HUDEP-2 (cell line): ENCODE measurements at regions not wholly inside any gene's neighbourhood (a gene's known extent, or its start where the extent isn't known, plus 50 kb on each side); places are given as distances from the start of the nearest gene placed in this dataset.
"Not testable (repeated sequence)": the region's sequence is repeated elsewhere in the genome, so short reads cannot be mapped to it uniquely, and the experiment has no call there.

Source experiments
- DNase-seq, 76 experiments: peaks; one replicate each; lab custom pipeline; 2025; ENCODE audit not compliant: unreplicated experiment in 76 of 76; lab: John Stamatoyannopoulos, UW

DNA sequence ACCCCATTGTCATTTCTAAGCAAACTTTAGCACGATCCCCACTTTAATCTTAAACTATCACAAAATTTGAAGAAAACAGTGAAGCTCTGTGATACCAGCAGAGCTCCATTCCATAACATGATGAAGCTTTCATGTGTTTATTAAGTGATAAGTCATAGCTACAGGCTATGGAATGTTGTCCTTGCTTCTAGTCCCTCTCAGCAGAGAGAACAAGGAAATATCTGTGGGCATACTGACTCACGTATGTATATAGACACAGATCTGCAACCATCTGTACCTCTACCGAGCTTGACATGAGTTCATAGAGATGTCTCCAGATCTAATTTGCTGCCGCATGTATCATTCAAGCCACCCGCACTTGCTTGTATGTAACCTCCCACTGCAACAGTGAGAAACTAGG is 588.9 kb downstream of the ETS1 start:
- no peak for DNase-seq

DNA sequence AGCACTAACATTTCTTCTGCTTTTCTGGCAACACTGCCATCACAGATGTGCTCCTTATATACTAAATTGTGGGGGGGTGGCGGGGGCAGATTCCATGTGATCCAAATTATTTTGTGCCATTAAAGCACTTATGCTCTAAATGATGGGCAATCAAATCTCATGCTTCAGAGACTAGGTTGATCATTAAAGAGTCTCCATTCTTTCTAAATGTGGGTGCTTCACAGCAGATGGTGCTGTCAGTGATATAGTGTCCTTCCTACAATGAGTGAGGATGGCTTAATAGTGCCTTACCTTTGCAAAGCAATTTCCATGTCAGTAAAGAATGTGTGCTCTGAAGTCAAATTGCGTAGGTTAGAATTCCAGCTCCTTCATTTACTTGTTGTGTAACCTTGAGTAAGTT is 589.8 kb downstream of the ETS1 start:
- DNase-seq: no peak

DNA sequence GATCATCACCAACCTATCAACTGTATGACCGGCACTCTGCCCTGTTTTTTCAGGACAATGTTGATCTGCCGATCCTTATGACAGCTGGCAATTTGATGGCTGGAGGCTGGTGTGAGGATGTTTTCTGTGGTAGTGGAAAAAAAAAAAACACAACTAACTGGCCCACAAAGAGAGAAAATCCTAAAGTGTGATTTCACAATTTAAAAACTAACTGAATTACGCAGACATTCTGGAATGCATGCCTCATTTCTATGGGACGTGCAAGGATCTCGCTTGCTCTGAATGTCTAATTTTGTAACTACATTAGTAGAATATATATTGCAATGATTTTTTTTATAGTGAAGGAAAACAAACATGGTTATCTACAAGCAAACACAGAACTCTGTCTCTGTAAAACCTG is 590.5 kb downstream of the ETS1 start:
- no peak for DNase-seq

DNA sequence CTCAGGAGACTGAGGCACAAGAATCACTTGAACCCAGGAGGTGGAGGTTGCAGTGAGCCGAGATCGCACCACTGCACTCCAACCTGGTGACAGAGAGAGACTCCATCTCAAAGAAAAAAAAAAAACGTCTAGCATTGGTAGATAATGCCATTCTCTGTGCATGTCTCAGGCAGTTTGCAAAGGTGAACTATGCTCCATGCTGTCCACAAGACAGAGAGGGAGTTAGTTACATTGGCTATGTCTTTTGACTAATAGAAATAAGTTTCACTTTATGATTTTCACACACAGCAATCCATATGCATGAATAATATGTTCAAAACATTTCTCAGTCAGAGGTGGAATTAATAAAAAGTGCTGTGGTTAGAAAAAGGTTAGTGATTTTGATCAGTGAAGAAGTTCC is 591.4 kb downstream of the ETS1 start:
- no peak for DNase-seq

DNA sequence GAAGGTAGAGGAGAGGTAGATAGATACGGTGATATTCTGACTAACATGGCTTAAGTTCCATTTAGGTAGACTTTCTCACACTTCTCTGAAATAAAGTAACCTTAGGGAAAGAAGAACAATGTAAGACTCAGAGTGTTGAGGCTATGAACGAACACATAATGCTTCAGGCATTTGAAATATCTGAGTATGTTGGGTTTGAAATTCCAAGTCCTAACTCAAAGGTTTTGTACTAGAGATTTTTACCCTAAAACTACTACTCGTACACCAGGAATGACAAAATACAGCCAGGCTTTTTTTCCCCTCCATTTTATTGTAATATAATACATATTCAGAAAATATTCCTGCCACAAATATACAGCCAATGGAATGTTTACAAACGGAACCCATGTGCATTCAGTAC is 592.6 kb downstream of the ETS1 start:
- no peak for DNase-seq

DNA sequence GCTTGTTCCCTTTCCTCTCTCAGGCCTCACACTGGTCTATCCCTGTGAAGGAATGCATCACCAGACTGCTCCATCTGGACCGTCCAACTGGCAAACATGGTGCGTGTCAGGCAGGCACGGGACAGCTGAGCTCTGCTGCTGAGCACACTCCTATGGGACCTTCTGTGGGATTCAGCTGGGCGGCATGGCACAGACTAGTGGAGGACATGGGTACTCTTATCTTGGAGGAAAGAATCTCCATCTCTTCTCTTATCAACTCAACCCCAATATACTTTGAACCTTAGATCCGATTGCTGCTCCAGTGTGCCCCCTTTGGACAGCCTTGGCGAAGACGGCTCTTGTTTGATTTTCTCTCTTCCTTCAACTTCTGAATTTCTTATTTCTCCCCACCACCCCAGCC is 593.6 kb downstream of the ETS1 start:
- DNase-seq: no peak

DNA sequence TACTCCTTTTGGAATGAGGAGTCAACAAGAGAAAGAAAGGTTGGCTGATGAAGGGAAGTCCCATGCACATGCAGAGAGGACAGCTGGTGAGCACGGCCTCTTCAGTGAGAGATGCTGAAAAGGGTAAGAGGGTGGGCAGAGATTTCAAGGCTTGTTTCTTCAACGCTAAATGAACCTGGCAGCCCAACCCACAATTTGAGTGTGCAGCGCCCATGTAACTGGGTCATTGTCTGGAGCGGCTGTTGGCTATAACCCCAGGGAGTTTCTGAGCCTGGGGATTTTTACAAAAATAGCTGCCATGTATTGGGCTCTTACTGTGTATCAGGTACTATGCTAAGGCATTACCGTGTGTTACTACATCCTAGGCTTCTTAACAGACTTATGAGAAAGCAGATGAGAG is 594.1 kb downstream of the ETS1 start:
- no peak for DNase-seq

DNA sequence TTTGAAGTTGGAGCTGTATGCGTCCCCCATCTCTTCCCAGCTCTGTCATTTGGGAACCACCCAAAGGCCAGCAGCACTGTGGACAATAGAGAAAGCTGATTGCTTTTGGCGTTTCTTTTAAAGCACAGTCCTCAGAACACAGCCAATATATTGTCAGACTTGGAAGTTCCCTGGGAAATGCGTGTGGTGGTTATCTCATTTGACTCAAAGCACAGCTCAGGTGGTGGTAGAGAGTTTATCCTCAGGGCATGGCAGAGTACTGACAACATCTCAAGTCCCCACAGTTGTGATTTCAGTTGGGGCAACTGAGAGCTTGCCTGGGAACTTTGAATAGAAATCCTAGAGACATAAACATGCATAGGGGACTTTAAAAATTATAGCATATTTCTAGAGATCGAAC is 601.3 kb downstream of the ETS1 start:
- DNase-seq: no peak

DNA sequence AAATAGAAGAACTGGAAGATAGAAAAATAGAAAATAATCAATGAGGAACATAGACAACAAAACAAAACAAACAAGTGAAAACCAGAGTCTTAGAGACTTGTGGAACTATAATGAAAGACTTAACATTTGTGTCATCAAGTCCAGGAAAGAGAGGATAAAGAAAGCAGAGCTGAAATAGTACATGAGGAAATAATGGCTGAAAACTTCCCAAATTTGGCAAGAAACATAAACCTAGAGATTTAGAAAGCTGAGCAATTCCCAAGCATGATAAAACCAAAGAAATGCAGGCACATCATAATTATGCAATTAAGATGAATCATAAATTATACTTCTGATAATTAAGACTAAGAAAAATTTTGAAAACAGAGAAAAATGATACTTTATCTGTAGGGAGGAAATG is 614.5 kb downstream of the ETS1 start:
- DNase-seq: no peak

DNA sequence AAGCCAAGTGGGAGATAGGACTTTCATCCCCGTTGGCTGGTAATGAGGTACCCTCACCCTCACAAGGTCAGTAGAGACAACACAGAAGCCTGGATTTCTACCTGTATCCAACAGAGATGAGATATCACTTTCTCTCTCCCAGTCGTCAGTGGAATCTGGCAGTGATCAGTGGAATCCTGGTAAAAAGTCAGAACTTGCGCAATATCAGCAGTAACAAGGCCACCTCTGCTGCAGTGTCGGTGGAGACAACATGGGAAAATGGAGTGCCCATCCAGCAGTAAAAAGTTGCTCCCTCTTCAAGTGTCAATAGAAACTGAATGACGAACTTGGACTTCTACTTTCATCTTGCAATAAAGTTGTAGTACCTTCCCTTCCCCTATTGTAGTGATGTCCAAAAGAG is 615.9 kb downstream of the ETS1 start:
- no peak for DNase-seq

DNA sequence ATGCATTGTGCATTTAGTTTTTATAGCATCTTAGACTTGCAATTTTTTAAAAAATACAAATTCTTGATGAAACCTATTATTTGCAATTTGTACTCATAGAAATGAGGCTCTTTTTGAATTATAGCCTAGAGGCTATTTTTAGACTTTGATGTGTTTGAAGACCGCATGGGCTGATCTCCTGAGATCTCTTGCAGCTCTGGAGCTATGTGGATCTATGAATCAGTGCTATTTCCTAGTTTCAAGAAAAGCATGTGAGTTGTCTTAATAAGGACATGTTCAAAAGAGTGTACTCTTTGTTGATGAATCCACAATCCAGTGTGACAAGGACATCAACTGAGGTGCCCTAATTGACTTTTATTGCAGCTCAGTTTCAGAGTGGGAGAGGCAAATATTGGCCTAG is 620.5 kb downstream of the ETS1 start:
- DNase-seq: no peak

DNA sequence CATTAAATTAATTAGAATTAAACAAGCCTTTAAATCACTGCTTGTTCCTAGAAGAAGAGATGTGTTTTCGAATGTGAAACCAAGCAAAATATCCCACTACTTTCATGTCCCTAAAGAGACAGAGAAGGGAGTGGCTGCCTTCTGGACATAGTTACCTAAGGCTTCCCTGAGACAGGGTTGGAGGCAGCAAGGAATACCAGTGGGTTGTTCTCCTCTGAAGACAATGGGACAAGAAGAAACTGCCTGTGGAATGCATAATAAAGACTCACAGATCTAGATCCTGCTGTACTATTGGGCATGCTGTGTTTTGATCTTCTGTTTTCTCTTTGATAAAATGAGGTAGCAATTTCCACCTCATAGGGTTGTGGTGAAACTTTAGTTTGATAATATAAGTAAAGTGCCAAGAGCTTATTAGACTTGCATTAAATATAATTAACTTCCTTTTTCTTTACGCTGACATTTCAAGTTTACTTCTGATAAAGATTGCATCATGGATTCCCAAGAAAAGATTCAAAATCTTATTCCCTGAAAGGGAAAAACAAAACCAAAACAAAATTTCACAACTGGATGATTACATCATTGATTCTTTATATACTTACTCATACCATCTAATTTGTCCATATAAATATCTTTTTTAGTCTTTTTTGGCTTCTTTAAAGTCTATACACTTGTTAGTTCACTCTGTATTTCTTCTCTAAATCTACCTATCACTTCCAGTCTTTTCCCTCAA is 621.3 kb downstream of the ETS1 start:
- no peak for DNase-seq

DNA sequence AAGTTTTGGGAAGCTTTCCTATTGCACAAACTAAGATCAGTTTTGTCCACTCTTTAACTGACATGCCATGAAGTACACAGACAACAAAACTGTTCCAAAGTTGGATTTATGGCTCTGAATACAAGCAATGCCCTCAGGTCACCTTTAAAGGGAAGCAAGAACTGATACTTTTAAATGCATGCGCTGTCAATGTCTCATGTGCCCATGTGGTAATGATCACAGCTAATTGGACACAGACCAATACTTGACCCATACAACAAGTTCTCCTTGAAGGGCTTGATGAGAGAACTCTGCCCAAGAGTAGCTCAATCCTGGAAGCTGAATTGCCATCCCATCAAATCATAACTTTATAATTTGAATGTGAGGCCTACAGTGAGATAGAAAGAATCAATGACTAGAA is 624.9 kb downstream of the ETS1 start:
- no peak for DNase-seq

DNA sequence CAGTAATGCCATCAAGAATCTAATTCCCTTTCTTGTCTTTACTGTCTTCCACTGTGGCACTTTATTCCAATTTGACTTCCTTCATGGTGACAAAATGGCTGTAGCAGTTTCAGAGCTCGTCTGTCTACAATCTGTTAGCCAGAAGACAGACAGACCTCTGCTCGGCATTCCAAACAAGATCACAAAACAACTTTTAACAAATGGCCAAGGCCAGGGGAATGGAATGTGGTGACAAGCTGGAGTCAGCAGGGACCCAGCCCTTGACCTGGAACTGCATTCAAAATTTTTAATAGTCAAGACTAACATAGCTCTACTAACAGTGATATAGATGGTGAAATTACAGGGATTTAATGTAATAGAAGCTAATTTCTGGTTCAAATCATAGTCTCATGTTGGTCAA is 637.2 kb downstream of the ETS1 start:
- DNase-seq: no peak

DNA sequence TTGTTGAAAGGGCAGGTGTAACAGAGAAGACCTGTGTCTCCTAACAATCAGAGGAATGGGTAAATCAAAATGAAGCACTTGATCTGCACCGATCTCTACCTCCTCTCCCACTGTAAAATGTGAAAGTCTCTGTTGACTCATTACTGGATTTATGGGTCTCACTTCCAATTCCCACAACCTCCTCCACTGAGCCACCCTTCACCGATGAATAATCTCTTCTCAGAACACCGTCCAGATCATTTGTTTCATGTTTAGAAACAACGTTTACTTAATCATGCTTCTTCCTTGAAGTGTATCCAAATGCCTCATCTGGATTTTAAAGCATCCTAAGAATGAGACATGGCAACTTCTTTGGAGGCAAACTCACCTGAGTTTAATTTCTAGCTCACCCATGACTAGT is 643.6 kb downstream of the ETS1 start:
- no peak for DNase-seq

DNA sequence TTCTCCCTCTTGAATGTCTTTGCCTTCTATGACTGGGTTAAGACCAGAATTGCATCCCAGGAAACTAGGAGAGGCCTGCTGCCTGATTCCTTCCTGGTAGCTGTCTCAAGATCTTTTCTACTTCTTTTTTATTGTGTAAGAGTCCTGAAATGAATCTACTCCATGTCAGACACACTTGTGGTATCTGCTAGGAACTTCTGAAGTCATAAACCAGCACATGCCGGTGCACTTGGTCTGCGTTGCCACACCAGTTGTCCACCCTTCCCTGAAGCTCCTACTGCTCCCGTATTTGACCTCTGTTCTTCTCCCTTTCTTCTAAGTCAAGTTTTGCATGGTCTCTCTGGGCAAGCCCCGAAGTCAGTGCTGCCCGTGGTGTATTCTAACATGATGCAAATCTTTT is 644.2 kb downstream of the ETS1 start:
- DNase-seq: no peak

DNA sequence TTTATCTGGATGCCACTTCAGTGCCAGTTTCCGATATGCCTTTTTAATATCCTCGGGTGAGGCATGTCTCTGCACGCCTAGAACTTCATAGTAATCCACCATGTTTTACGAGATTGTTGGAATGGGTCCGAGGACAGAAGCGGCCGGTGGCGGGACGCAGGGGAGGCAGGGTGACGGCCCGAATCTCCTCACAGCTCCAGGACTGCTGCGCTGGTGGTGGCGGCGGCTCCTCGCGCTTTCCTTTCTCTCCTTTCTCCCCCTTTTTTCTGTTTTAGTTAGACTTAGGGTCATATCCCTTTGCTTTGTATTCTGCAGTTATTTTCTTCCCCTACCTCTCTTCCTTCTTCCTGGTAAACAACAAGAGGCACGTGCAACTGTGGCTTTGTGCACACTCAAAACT is 645.8 kb downstream of the ETS1 start:
- DNase-seq: not testable (repeated sequence)

DNA sequence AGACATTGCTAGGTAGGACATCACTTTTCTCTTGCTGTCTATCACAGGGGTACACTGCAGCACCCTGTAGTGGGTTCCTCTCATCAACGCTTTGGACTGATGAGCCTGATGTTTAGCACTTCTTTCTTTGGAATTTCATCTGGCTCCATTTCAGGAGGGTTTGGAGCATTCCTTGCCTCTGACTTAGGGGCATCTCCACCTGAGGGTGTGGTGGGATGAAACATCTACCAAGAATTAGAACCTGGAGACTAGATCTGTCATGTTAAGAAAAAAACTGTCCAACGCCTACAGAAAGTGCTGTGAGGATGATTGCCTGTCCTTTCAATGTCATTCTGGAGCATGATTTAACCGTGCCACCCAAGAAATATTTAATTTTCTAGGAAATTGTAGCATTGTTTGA is 648.4 kb downstream of the ETS1 start:
- DNase-seq: no peak

DNA sequence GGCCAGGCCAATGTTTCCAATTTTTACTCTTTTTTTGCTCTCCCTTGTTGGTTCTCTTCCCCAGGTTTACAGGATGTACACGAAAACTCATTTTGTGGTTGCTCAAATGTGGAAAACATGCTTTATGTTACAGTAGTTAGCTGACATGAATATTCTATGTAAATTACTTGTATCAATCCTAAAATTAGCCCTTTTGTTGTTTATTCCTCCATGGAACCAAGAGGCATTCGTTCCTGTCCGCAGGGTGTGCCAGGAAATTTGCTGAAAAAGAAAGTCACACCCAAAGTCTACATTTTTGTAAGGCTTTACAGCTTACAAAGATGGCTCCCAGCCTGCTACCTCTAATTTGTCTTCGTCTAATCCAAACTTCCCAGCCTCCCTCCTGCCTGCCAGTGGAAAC is 652.3 kb downstream of the ETS1 start:
- DNase-seq: no peak

DNA sequence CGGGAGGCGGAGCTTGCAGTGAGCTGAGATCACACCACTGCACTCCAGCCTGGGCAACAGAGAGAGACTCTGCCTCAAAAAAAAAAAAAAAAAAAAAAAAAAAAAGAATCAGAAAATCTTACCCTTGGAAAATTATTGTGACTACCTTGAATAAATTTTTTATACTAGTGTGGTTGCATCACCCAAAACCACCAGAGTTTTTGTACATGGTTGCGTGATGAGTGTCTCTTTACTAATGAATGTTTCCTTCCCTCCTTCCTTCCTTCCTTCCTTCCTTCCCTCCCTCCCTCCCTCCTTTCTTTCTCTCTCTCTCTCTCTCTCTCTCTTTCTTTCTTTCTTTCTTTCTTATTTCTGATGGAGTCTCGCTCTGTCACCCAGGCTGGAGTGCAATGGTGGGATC is 653.4 kb downstream of the ETS1 start:
- DNase-seq: not testable (repeated sequence)

DNA sequence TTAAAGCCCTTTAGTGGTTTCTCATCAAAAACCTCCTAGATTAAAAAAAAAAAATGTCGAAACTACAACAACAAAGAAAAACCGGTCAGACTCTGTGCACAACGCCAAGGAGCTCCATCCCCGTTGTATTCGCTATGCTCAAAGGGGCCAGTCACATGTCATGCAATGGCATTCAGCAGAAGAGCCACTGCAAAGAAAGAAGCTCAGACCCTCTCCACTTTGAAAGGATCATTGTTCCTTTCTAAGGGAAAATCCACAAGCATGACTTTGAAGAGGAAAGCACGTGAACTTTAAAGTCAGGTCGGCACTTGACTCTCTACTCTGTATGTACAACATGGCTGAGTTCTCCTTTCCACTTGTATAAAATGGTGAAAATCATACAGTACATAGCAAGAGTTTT is 655.6 kb downstream of the ETS1 start:
- DNase-seq: no peak

DNA sequence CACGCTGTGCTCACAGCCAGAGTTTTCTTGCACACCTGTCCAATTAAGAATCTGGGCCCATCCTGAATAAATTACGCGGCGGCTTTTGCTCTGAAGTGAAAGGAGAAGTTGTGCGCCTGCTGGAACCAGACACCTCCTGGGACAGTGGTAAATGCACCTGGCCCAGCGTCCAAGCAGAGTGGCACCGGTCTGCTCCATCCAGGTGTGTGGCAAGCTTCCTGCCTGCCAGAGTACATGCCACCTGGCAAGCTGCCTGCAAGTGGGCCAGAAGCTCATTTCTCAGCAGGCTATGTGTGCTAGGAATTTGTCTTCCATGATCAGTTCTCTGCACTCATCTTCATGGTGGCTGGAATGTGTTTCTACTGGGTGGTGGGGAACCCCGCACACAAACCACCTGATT is 660.6 kb downstream of the ETS1 start:
- DNase-seq: no peak

DNA sequence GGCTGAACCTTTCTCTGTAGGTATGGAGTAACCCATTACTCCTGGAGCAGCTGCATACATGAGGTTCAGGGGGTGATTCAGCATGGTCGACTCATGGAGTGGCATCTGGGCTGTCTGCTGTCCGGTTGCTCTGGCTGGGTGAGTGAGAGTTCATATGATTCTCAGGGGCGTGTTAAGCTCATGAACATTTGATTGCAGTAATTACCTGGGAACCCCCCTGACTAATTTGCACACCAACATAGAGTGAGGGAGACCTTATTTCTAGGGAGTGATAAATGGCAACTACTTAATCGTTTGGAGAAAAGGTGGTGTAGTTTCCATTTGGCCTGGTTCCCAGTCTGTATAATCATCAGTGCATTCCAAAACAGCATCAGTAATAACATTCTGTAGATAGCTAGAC is 661.9 kb downstream of the ETS1 start:
- no peak for DNase-seq
